ENCODE measurements at regions not wholly inside any gene's neighbourhood (a gene's known extent, or its start where the extent isn't known, plus 50 kb on each side); places are given as distances from the start of the nearest gene placed in this dataset.
"Not testable (repeated sequence)": the region's sequence is repeated elsewhere in the genome, so short reads cannot be mapped to it uniquely, and the experiment has no call there.

GRCh38 chr1:185473186-185473585 lies 156.1 kb upstream of the IVNS1ABP start:
- ChIA-PET CTCF (no interaction called here), POLR2A (no interaction called here)
- H3K27ac Mint-ChIP-seq: no peak overlapping the region
- Histone ChIP-seq H3K9me3 (ENCODE audit: control insufficient read depth in 2 of 3, low read length in 3 of 3) (no peaks in the 10 kb centered on the region), H3K27ac (ENCODE audit: low read depth, low read length) (no peak overlapping the region), H3K27me3 (ENCODE audit: control insufficient read depth in 2 of 2, insufficient read depth in 2 of 2, low read length in 2 of 2) (no peaks in the 10 kb centered on the region), H3K4me3 (ENCODE audit: low read length) (no peak overlapping the region), H3K4me1 (ENCODE audit: control insufficient read depth in 2 of 2, insufficient read depth in 2 of 2, low read length in 2 of 2) (no peaks in the 10 kb centered on the region), H3K36me3 (ENCODE audit: control insufficient read depth in 2 of 3, insufficient read depth in 3 of 3, low read length in 3 of 3) (no peaks in the 10 kb centered on the region)
- H3K36me3 Mint-ChIP-seq: peaks cover 0 to 7% (median 0%) of the 10 kb centered on the region in 5 donors
- no peak overlapping the region for H3K4me3 Mint-ChIP-seq
- peaks cover 0 to 15% (median 0%) of the 10 kb centered on the region in 11 donors for H3K9me3 Mint-ChIP-seq
- no peaks in the 10 kb centered on the region for H3K27me3 Mint-ChIP-seq
- H3K4me1 Mint-ChIP-seq: peaks cover 0 to 9% (median 9%) of the 10 kb centered on the region in 7 donors
- intact Hi-C loops (cut with micrococcal nuclease): no loop called here
- DNase-seq (no peak), ATAC-seq (no peak)

GRCh38 chr1:185468626-185469025 lies 151.6 kb upstream of the IVNS1ABP start:
- peaks cover 0 to 15% (median 0%) of the 10 kb centered on the region in 11 donors for H3K9me3 Mint-ChIP-seq
- ChIA-PET CTCF (no interaction called here), POLR2A (no interaction called here)
- H3K4me1 Mint-ChIP-seq: peaks cover 0 to 2% (median 0%) of the 10 kb centered on the region in 7 donors
- no peak overlapping the region for H3K27ac ChIP-seq (ENCODE audit: low read depth, low read length)
- H3K36me3 Mint-ChIP-seq: peaks cover 0 to 4% (median 0%) of the 10 kb centered on the region in 5 donors
- H3K27ac Mint-ChIP-seq: no peak overlapping the region
- no peaks in the 10 kb centered on the region for H3K4me1 ChIP-seq (ENCODE audit: control insufficient read depth in 2 of 2, insufficient read depth in 2 of 2, low read length in 2 of 2)
- ATAC-seq (no peak), DNase-seq (no peak)
- no peaks in the 10 kb centered on the region for H3K36me3 ChIP-seq (ENCODE audit: control insufficient read depth in 2 of 3, insufficient read depth in 3 of 3, low read length in 3 of 3)
- no peak overlapping the region for H3K4me3 Mint-ChIP-seq
- no peaks in the 10 kb centered on the region for H3K27me3 ChIP-seq (ENCODE audit: control insufficient read depth in 2 of 2, insufficient read depth in 2 of 2, low read length in 2 of 2)
- no peaks in the 10 kb centered on the region for H3K9me3 ChIP-seq (ENCODE audit: control insufficient read depth in 2 of 3, low read length in 3 of 3)
- H3K4me3 ChIP-seq (ENCODE audit: low read length): no peak overlapping the region
- peaks cover 0 to 3% (median 0%) of the 10 kb centered on the region in 5 donors for H3K27me3 Mint-ChIP-seq
- intact Hi-C loops (cut with micrococcal nuclease): loop anchor here in 1 of 2 donors (10.0 kb wide), 1 partner anchor 46 kb away; no protein-coding TSS in a partner anchor

DNA sequence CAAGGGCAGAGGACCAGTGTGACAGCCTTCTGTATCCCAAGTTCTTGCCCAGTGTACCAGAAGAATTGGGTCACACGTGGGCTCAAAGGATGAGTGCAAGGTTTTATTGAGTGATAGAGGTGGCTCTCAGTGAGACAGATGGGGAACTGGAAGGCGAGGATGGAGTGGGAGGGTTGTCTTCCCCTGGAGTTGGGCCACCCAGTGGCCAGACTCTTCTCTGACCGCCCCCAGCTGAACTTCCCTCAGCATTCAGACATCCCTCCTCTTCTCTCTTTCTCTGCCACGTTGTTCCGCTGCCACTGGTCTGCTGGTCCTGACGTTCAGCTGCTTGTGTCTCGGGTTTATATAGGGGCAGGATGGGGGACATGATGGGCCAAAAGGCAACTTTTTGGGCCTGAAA lies 150.1 kb upstream of the IVNS1ABP start:
- ATAC-seq: no peak
- DNase-seq: no peak
- Histone ChIP-seq H3K9me3 (ENCODE audit: control insufficient read depth in 2 of 3, low read length in 3 of 3) (no peaks in the 10 kb centered on the region), H3K4me1 (ENCODE audit: control insufficient read depth in 2 of 2, insufficient read depth in 2 of 2, low read length in 2 of 2) (no peaks in the 10 kb centered on the region), H3K27me3 (ENCODE audit: control insufficient read depth in 2 of 2, insufficient read depth in 2 of 2, low read length in 2 of 2) (no peaks in the 10 kb centered on the region), H3K27ac (ENCODE audit: low read depth, low read length) (no peak overlapping the region), H3K4me3 (ENCODE audit: low read length) (no peak overlapping the region), H3K36me3 (ENCODE audit: control insufficient read depth in 2 of 3, insufficient read depth in 3 of 3, low read length in 3 of 3) (no peaks in the 10 kb centered on the region)
- no peak overlapping the region for H3K4me3 Mint-ChIP-seq
- CTCF ChIA-PET: no interaction called here
- intact Hi-C loops (cut with micrococcal nuclease): loop anchor here in 1 of 2 donors (10.0 kb wide), 1 partner anchor 48 kb away; no protein-coding TSS in a partner anchor
- H3K27ac Mint-ChIP-seq: no peak overlapping the region
- H3K4me1 Mint-ChIP-seq: peaks cover 0 to 2% (median 0%) of the 10 kb centered on the region in 7 donors
- H3K27me3 Mint-ChIP-seq: peaks cover 0 to 3% (median 0%) of the 10 kb centered on the region in 5 donors
- POLR2A ChIA-PET: no interaction called here
- H3K36me3 Mint-ChIP-seq: peaks cover 0 to 1% (median 0%) of the 10 kb centered on the region in 5 donors
- H3K9me3 Mint-ChIP-seq: peaks cover 0 to 15% (median 0%) of the 10 kb centered on the region in 11 donors

GRCh38 chr1:185464777-185465176 lies 147.7 kb upstream of the IVNS1ABP start:
- Mint-ChIP-seq H3K36me3 (peaks cover 0 to 3% (median 0%) of the 10 kb centered on the region in 5 donors), H3K27me3 (peaks cover 0 to 3% (median 0%) of the 10 kb centered on the region in 5 donors), H3K4me1 (peaks cover 0 to 5% (median 0%) of the 10 kb centered on the region in 7 donors), H3K27ac (no peak overlapping the region), H3K9me3 (peaks cover 0 to 13% (median 0%) of the 10 kb centered on the region in 11 donors), H3K4me3 (no peak overlapping the region)
- ATAC-seq (no peak), DNase-seq (no peak)
- ChIA-PET POLR2A (no interaction called here), CTCF (no interaction called here)
- no peaks in the 10 kb centered on the region for H3K4me1 ChIP-seq (ENCODE audit: control insufficient read depth in 2 of 2, insufficient read depth in 2 of 2, low read length in 2 of 2)
- intact Hi-C loops (cut with micrococcal nuclease): loop anchor here in 1 of 2 donors (10.0 kb wide), 1 partner anchor 50 kb away; no protein-coding TSS in a partner anchor
- no peaks in the 10 kb centered on the region for H3K27me3 ChIP-seq (ENCODE audit: control insufficient read depth in 2 of 2, insufficient read depth in 2 of 2, low read length in 2 of 2)
- no peaks in the 10 kb centered on the region for H3K9me3 ChIP-seq (ENCODE audit: control insufficient read depth in 2 of 3, low read length in 3 of 3)
- H3K27ac ChIP-seq (ENCODE audit: low read depth, low read length): no peak overlapping the region
- H3K36me3 ChIP-seq (ENCODE audit: control insufficient read depth in 2 of 3, insufficient read depth in 3 of 3, low read length in 3 of 3): no peaks in the 10 kb centered on the region
- H3K4me3 ChIP-seq (ENCODE audit: low read length): no peak overlapping the region

- Mint-ChIP-seq H3K27ac (no peak overlapping the region), H3K27me3 (peaks cover 0 to 3% (median 0%) of the 10 kb centered on the region in 5 donors), H3K4me3 (no peak overlapping the region), H3K36me3 (peaks cover 0 to 2% (median 0%) of the 10 kb centered on the region in 5 donors), H3K4me1 (peaks cover 0 to 5% (median 0%) of the 10 kb centered on the region in 7 donors), H3K9me3 (peaks cover 0 to 5% (median 0%) of the 10 kb centered on the region in 11 donors)
- DNase-seq: no peak
- no peaks in the 10 kb centered on the region for H3K36me3 ChIP-seq (ENCODE audit: control insufficient read depth in 2 of 3, insufficient read depth in 3 of 3, low read length in 3 of 3)
- ChIA-PET POLR2A (interaction anchor here (0.6 kb wide), 1 partner anchor 193 kb away, joined by 3 read pairs; no protein-coding TSS in a partner anchor), CTCF (interaction anchor here (0.8 kb wide), 1 partner anchor 217 kb away, joined by 3 read pairs; no protein-coding TSS in a partner anchor)
- no peak overlapping the region for H3K27ac ChIP-seq (ENCODE audit: low read depth, low read length)
- no peaks in the 10 kb centered on the region for H3K27me3 ChIP-seq (ENCODE audit: control insufficient read depth in 2 of 2, insufficient read depth in 2 of 2, low read length in 2 of 2)
- intact Hi-C loops (cut with micrococcal nuclease): loop anchor here in 1 of 2 donors (10.0 kb wide), 1 partner anchor 51 kb away; no protein-coding TSS in a partner anchor
- no peaks in the 10 kb centered on the region for H3K4me1 ChIP-seq (ENCODE audit: control insufficient read depth in 2 of 2, insufficient read depth in 2 of 2, low read length in 2 of 2)
- no peaks in the 10 kb centered on the region for H3K9me3 ChIP-seq (ENCODE audit: control insufficient read depth in 2 of 3, low read length in 3 of 3)
- no peak for ATAC-seq
- no peak overlapping the region for H3K4me3 ChIP-seq (ENCODE audit: low read length)
Observed at GRCh38 chr1:185463433-185463832, 146.4 kb upstream of the IVNS1ABP start.

DNA sequence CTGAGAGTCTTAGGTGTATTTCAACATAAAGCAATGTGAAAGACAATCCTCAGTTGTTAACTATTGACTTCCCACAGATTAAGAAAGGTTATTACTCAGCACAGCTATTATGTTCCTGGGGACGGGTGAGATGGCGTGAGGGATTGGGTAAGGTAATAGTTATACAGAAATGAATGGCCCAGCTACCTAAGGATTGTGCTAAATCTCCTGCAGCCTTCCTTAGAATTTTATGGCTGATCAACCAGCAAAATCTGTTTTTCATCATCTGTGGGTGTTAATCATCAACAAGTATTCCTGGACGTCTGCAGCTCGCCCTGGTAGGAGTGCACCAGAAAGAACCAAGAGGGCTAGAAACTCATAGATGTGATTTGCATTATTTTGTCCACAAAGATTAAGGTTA lies 146.0 kb upstream of the IVNS1ABP start:
- Histone ChIP-seq H3K36me3 (ENCODE audit: control insufficient read depth in 2 of 3, insufficient read depth in 3 of 3, low read length in 3 of 3) (no peaks in the 10 kb centered on the region), H3K27me3 (ENCODE audit: control insufficient read depth in 2 of 2, insufficient read depth in 2 of 2, low read length in 2 of 2) (no peaks in the 10 kb centered on the region), H3K4me1 (ENCODE audit: control insufficient read depth in 2 of 2, insufficient read depth in 2 of 2, low read length in 2 of 2) (no peaks in the 10 kb centered on the region), H3K4me3 (ENCODE audit: low read length) (no peak overlapping the region), H3K9me3 (ENCODE audit: control insufficient read depth in 2 of 3, low read length in 3 of 3) (no peaks in the 10 kb centered on the region), H3K27ac (ENCODE audit: low read depth, low read length) (no peak overlapping the region)
- H3K9me3 Mint-ChIP-seq: peaks cover 0 to 5% (median 0%) of the 10 kb centered on the region in 11 donors
- peaks cover 0 to 2% (median 0%) of the 10 kb centered on the region in 5 donors for H3K36me3 Mint-ChIP-seq
- peaks cover 0 to 5% (median 0%) of the 10 kb centered on the region in 7 donors for H3K4me1 Mint-ChIP-seq
- intact Hi-C loops (cut with micrococcal nuclease): loop anchor here in 1 of 2 donors (10.0 kb wide), 1 partner anchor 52 kb away; no protein-coding TSS in a partner anchor
- H3K27me3 Mint-ChIP-seq: peaks cover 0 to 3% (median 0%) of the 10 kb centered on the region in 5 donors
- POLR2A ChIA-PET: interaction anchor here (0.6 kb wide), 1 partner anchor 194 kb away, joined by 3 read pairs; no protein-coding TSS in a partner anchor
- ATAC-seq (no peak), DNase-seq (no peak)
- H3K4me3 Mint-ChIP-seq: no peak overlapping the region
- H3K27ac Mint-ChIP-seq: no peak overlapping the region
- CTCF ChIA-PET: interaction anchor here (0.6 to 0.8 kb wide), 2 partner anchors 33 to 218 kb away, joined by 3 read pairs; no protein-coding TSS in a partner anchor

GRCh38 chr1:185460723-185461122 lies 143.7 kb upstream of the IVNS1ABP start:
- H3K4me3 ChIP-seq (ENCODE audit: low read length); H3K27me3 Mint-ChIP-seq; H3K4me3 Mint-ChIP-seq; H3K4me1 ChIP-seq (ENCODE audit: control insufficient read depth in 2 of 2, insufficient read depth in 2 of 2, low read length in 2 of 2); H3K4me1 Mint-ChIP-seq; DNase-seq; H3K36me3 Mint-ChIP-seq; ATAC-seq; H3K27me3 ChIP-seq (ENCODE audit: control insufficient read depth in 2 of 2, insufficient read depth in 2 of 2, low read length in 2 of 2); H3K27ac ChIP-seq (ENCODE audit: low read depth, low read length); H3K36me3 ChIP-seq (ENCODE audit: control insufficient read depth in 2 of 3, insufficient read depth in 3 of 3, low read length in 3 of 3); POLR2A ChIA-PET; H3K9me3 Mint-ChIP-seq; CTCF ChIA-PET; H3K9me3 ChIP-seq (ENCODE audit: control insufficient read depth in 2 of 3, low read length in 3 of 3): not testable (repeated sequence)
- intact Hi-C loops (cut with micrococcal nuclease): loop anchor here in 1 of 2 donors (10.0 kb wide), 1 partner anchor 54 kb away; no protein-coding TSS in a partner anchor
- H3K27ac Mint-ChIP-seq: peak overlapping the region in 1 of 9 donors; percentile 57

Data from naive thymus-derived CD4-positive, alpha-beta T cell (primary cell).